GM12873 (cell line): ENCODE measurements at regions not wholly inside any gene's neighbourhood (a gene's known extent, or its start where the extent isn't known, plus 50 kb on each side); places are given as distances from the start of the nearest gene placed in this dataset.

ENCODE experiments used
- CTCF ChIP-seq: IDR thresholded peaks from 2 replicates; pipeline ENCODE4 v1.5.1; 2012; ENCODE audit warnings: low read depth, mild to moderate bottlenecking, moderate library complexity, low read length, control low read depth; ENCODE audit not compliant: insufficient read depth; ENCODE audit errors: missing control alignments

GRCh38 chr10:85508159-85508558 is 858.4 kb downstream of the GRID1 start:
- no peak for TF ChIP-seq CTCF

GRCh38 chr10:85510682-85511081 is 855.9 kb downstream of the GRID1 start:
- peak; percentile 6 for TF ChIP-seq CTCF

- TF ChIP-seq CTCF, result no peak
Observed at GRCh38 chr10:85513436-85513835, 853.2 kb downstream of the GRID1 start.

DNA sequence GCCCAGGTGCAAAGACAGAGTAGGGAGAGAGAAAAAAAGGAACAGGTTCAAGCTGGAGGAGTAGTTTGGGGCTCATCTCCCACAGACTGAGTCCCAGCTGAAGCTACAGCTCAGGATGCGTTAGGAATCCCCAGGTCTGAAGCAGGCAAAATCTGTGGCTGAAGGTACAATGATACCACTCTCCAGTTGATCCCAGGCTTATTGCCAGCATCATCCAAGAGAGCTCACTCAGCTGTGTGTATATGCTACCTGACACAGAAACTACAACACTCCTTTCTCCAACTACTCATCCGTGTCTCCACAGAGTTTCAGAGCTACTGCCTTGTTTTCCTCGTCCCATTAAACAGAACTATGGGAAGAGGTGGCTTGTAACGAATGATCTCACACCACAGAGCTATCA is 851.3 kb downstream of the GRID1 start:
- TF ChIP-seq CTCF, result no peak

DNA sequence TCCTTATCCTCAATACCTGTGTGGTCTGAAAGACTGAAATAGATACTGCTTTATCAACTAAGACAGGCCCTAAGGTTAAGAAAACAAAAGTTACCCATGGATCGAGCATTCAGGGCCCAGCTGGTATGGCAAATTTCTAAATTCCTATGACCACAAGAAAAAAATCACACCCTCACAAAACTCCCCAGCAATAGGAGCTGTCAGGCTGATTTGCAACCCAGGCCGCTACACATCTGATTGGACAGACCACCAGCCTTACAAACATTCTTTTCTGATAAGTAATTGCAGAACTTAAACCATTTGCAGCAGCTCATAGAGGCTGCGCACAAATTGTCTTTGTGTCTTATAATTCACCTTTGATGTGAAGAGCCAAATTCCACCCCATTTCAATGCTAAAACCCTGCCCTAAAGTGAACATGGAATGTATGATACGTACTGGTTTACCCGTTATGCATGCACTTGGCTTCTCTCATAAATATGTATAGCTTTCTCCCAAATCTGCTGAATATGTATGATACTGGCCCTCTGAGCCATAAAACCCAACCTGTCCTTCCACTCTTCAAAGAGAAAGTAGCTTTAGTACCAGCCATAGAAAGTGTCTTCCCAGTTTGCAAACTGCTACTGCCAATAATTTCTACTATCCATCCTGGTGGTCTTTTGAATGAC is 842.5 kb downstream of the GRID1 start:
- no peak for TF ChIP-seq CTCF

GRCh38 chr10:85527616-85528317 is 838.8 kb downstream of the GRID1 start:
- TF ChIP-seq CTCF, result no peak

GRCh38 chr10:85528318-85528652 is 838.3 kb downstream of the GRID1 start:
- no peak for TF ChIP-seq CTCF
